ENCODE measurements at regions not wholly inside any gene's neighbourhood (a gene's known extent, or its start where the extent isn't known, plus 50 kb on each side); places are given as distances from the start of the nearest gene placed in this dataset.

- Histone ChIP-seq H3K27me3 (ENCODE audit: insufficient read depth, low read length) (0 out of 2 replicates have a peak, but pooled peaks cover 4% of the 10 kb centered on the region), H2AFZ (ENCODE audit: low read length) (no peak overlapping the region), H3K4me1 (ENCODE audit: insufficient read depth, low read length, severe bottlenecking) (no peaks in the 10 kb centered on the region), H3F3A (ENCODE audit: insufficient read depth, low read length) (no peaks in the 10 kb centered on the region), H3K79me2 (ENCODE audit: insufficient read depth, low read length) (no peaks in the 10 kb centered on the region), H3K9ac (ENCODE audit: low read length) (no peak overlapping the region), H4K20me1 (ENCODE audit: insufficient read depth, low read length) (no peaks in the 10 kb centered on the region), H3K4me3 (ENCODE audit: low read depth, low read length, poor library complexity, severe bottlenecking) (no peak overlapping the region), H3K4me2 (ENCODE audit: low read length) (no peak overlapping the region), H3K9me2 (ENCODE audit: low read depth, low read length) (no peaks in the 10 kb centered on the region), H3K36me3 (ENCODE audit: insufficient read depth, low read length) (no peaks in the 10 kb centered on the region), H3K27ac (ENCODE audit: low read depth, low read length, poor library complexity, severe bottlenecking) (no peak overlapping the region), H3K9me3 (ENCODE audit: low read length) (no peaks in the 10 kb centered on the region)
- TF ChIP-seq CTCF (IDR thresholded peaks at IDR 0.05; ENCODE audit: low read length) (no peak), EZH2 (IDR thresholded peaks at IDR 0.05; ENCODE audit: borderline replicate concordance, low read length) (no peak)
These were observed 155.5 kb downstream of the GLUL start for GRCh38 chr1:182235952-182236650.

GRCh38 chr1:182235604-182235951, 156.0 kb downstream of the GLUL start:
- Histone ChIP-seq H3F3A (ENCODE audit: insufficient read depth, low read length) (no peaks in the 10 kb centered on the region), H3K4me2 (ENCODE audit: low read length) (no peak overlapping the region), H3K9me3 (ENCODE audit: low read length) (no peaks in the 10 kb centered on the region), H3K27ac (ENCODE audit: low read depth, low read length, poor library complexity, severe bottlenecking) (no peak overlapping the region), H3K79me2 (ENCODE audit: insufficient read depth, low read length) (no peaks in the 10 kb centered on the region), H3K9ac (ENCODE audit: low read length) (no peak overlapping the region), H4K20me1 (ENCODE audit: insufficient read depth, low read length) (no peaks in the 10 kb centered on the region), H3K36me3 (ENCODE audit: insufficient read depth, low read length) (no peaks in the 10 kb centered on the region), H3K4me1 (ENCODE audit: insufficient read depth, low read length, severe bottlenecking) (no peaks in the 10 kb centered on the region), H3K27me3 (ENCODE audit: insufficient read depth, low read length) (0 out of 2 replicates have a peak, but pooled peaks cover 4% of the 10 kb centered on the region), H3K9me2 (ENCODE audit: low read depth, low read length) (no peaks in the 10 kb centered on the region), H2AFZ (ENCODE audit: low read length) (no peak overlapping the region), H3K4me3 (ENCODE audit: low read depth, low read length, poor library complexity, severe bottlenecking) (no peak overlapping the region)
- TF ChIP-seq EZH2 (IDR thresholded peaks at IDR 0.05; ENCODE audit: borderline replicate concordance, low read length) (no peak), CTCF (IDR thresholded peaks at IDR 0.05; ENCODE audit: low read length) (no peak)

GRCh38 chr1:182229921-182230491, 161.6 kb downstream of the GLUL start:
- Histone ChIP-seq H3K36me3 (ENCODE audit: insufficient read depth, low read length) (no peaks in the 10 kb centered on the region), H3K27ac (ENCODE audit: low read depth, low read length, poor library complexity, severe bottlenecking) (no peak overlapping the region), H3K9me2 (ENCODE audit: low read depth, low read length) (no peaks in the 10 kb centered on the region), H3K4me1 (ENCODE audit: insufficient read depth, low read length, severe bottlenecking) (no peaks in the 10 kb centered on the region), H2AFZ (ENCODE audit: low read length) (no peak overlapping the region), H3K79me2 (ENCODE audit: insufficient read depth, low read length) (no peaks in the 10 kb centered on the region), H3K4me3 (ENCODE audit: low read depth, low read length, poor library complexity, severe bottlenecking) (no peak overlapping the region), H3K27me3 (ENCODE audit: insufficient read depth, low read length) (no peaks in the 10 kb centered on the region), H3F3A (ENCODE audit: insufficient read depth, low read length) (no peaks in the 10 kb centered on the region), H3K4me2 (ENCODE audit: low read length) (no peak overlapping the region), H3K9me3 (ENCODE audit: low read length) (no peaks in the 10 kb centered on the region), H3K9ac (ENCODE audit: low read length) (no peak overlapping the region), H4K20me1 (ENCODE audit: insufficient read depth, low read length) (no peaks in the 10 kb centered on the region)
- TF ChIP-seq EZH2 (IDR thresholded peaks at IDR 0.05; ENCODE audit: borderline replicate concordance, low read length) (no peak), CTCF (IDR thresholded peaks at IDR 0.05; ENCODE audit: low read length) (no peak)

All from OCI-LY1 (cell line).